GM19238 (cell line): ENCODE measurements at regions not wholly inside any gene's neighbourhood (a gene's known extent, or its start where the extent isn't known, plus 50 kb on each side); places are given as distances from the start of the nearest gene placed in this dataset.
"Not testable (repeated sequence)": the region's sequence is repeated elsewhere in the genome, so short reads cannot be mapped to it uniquely, and the experiment has no call there.

Experiments used
- DNase-seq: peaks from one replicate; pipeline ENCODE4 v3.0.0; 2011; ENCODE audit warnings: low spot score; ENCODE audit not compliant: insufficient read length

DNA sequence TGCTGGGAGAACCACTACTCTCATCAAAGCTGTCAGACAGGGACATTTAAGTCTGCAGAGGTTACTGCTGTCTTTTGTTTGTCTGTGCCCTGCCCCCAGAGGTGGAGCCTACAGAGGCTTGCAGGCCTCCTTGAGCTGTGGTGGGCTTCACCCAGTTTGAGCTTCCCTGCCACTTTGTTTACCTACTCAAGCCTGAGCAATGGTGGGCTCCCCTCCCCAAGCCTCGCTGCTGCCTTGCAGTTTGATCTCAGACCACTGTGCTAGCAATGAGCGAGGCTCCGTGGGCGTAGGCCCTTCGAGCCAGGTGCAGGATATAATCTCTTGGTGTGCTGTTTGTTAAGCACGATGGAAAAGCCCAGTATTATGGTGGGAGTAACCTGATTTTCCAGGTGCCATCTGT lies 67.5 kb upstream of the TBX18 start:
- DNase-seq: not testable (repeated sequence)

DNA sequence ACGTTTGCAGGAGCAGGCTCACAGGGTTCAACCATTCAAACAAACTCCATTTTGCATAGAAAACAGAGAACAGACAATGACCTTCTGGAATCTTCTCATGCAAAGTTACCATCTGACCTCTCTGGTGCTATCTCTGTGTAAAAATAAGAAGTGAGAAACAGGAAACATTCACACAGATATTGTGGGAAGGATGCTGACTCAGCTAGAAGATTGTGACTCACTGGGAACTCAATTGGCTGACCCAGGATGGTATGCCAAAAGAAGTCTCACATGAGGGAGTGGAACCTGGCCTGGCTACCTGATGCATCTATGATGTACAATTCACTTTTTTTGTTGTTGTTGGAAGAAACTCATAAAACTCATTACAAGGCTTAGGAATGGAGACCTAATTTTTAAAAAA lies 61.1 kb upstream of the TBX18 start:
- DNase-seq: no peak

DNA sequence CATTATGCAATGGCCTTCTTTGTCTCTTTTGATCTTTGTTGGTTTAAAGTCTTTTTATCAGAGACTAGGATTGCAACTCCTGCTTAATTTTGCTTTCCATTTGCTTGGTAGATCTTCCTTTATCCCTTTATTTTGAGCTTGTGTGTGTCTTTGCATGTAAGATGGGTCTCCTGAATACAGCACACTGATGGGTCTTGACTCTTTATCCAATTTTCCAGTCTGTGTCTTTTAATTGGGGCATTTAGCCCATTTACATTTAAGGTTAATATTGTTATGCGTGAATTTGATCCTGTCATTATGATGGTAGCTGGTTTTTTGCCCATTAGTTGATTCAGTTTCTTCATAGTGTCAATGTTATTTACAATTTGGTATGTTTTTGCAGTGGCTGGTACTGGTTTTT lies 56.9 kb upstream of the TBX18 start:
- DNase-seq: not testable (repeated sequence)

DNA sequence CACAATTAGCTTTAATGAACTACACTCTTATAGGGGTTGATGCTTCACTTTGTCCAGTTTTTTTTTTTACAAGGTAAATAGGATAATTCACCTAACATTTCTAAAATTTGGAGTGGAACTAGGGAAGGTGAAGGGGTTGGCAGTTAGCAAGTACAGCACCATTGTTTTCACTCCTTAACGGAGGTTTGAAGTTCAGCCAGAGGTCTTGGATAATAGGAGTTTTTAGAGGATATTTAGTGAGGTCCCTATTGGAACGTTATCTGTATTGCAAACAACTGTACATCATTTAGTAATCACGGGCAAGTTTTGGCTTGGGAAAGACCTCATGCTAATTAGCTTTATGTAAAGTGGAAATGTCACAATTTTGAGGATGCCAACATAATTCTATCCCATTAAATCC lies 52.3 kb upstream of the TBX18 start:
- no peak for DNase-seq

DNA sequence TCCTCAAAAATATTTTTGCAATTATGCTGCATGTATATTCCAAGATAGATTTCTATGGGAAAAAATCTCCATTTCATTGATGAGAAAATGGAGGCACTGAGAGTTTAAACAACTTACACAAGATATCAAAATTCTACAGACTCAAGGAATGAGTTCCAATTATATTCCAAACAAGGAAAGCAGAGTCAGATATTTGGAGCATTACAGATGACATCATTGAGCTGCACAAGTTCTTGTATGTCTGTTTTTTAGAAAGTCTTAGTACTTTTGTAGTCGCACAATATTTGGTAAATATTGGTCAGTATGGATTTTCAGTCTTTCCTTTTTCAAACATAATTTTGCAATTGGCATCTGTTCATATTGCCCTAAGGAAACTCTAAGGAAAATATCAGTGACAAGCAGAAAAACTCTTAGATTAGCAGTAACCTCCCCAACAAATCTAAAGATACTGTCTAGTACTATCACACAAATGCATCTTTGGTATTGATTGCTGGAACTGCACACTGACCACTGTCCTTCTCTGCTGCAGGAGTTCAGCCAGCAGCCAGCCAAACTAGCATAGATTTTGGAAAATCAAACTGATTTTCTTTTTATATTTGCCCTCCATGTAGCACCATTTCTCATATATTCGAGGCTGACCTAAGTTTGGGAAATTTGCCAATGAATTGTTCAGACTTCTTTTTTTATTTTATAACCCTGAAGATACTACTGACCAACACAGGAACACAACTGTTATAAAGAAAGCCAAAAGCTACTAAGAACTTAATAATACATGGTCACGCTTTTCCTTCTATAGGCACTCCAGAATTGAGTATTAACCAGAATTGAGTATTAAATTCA lies 51.7 kb upstream of the TBX18 start:
- DNase-seq: no peak
